ENCODE measurements at regions not wholly inside any gene's neighbourhood (a gene's known extent, or its start where the extent isn't known, plus 50 kb on each side); places are given as distances from the start of the nearest gene placed in this dataset.

DNA sequence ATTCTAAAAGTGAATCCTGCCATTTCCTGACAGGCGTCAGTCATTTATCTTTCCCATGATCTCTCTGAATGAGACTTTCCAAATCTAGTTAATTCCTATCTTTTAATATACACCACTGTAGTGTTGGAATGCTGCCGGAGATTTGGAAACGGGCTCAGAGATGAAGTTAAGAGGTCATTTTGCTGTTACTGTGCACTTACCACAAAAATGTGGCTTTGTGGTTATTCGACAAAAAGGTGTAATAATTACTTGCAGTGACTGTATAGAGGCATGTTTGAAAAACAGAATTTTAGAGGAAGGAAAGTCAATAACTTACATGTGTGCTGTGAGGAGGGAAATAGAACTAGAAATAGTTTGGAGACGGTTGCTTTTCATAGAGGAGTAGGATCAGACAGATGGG, 460.2 kb upstream of the BTBD3 start:
- peaks cover 37% of the 10 kb centered on the region for H3K4me1 ChIP-seq (ENCODE audit: insufficient read depth, low read length)
- peak; percentile 82 for DNase-seq (ENCODE audit: low read depth)
- Mint-ChIP-seq H3K36me3 (ENCODE audit: low read depth, unreplicated experiment) (no peaks in the 10 kb centered on the region), H3K27ac (ENCODE audit: unreplicated experiment) (peak overlapping the region; percentile 48), H3K4me3 (ENCODE audit: unreplicated experiment) (no peak overlapping the region), H3K9me3 (ENCODE audit: unreplicated experiment) (no peaks in the 10 kb centered on the region), H3K4me1 (ENCODE audit: low read depth, unreplicated experiment) (peaks cover 70% of the 10 kb centered on the region), H3K27me3 (ENCODE audit: low read depth, unreplicated experiment) (no peaks in the 10 kb centered on the region)
- H2AFZ ChIP-seq (ENCODE audit: low read depth, low read length): no peak overlapping the region
- H3K36me3 ChIP-seq (ENCODE audit: insufficient read depth, low read length): no peaks in the 10 kb centered on the region
- no peak overlapping the region for H3K27ac ChIP-seq (ENCODE audit: low read depth, low read length)
- H3K9ac ChIP-seq (ENCODE audit: low read length): no peak overlapping the region
- H3K27me3 ChIP-seq (ENCODE audit: insufficient read depth, low read length): no peaks in the 10 kb centered on the region
- TF ChIP-seq, protein P1, sequence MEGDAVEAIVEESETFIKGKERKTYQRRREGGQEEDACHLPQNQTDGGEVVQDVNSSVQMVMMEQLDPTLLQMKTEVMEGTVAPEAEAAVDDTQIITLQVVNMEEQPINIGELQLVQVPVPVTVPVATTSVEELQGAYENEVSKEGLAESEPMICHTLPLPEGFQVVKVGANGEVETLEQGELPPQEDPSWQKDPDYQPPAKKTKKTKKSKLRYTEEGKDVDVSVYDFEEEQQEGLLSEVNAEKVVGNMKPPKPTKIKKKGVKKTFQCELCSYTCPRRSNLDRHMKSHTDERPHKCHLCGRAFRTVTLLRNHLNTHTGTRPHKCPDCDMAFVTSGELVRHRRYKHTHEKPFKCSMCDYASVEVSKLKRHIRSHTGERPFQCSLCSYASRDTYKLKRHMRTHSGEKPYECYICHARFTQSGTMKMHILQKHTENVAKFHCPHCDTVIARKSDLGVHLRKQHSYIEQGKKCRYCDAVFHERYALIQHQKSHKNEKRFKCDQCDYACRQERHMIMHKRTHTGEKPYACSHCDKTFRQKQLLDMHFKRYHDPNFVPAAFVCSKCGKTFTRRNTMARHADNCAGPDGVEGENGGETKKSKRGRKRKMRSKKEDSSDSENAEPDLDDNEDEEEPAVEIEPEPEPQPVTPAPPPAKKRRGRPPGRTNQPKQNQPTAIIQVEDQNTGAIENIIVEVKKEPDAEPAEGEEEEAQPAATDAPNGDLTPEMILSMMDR (IDR thresholded peaks at IDR 0.05; ENCODE audit: insufficient read depth, low read depth, low read length): no peak
- no peak for TF ChIP-seq EZH2 (IDR thresholded peaks at IDR 0.05; ENCODE audit: insufficient read depth, low read length)
- no peaks in the 10 kb centered on the region for H3K9me3 ChIP-seq (ENCODE audit: insufficient read depth, low read depth, low read length)
- H3K4me2 ChIP-seq (ENCODE audit: low read length): peak overlapping the region; percentile 8
- no peak overlapping the region for H3K4me3 ChIP-seq (ENCODE audit: insufficient read depth, low read depth, low read length)
- FAIRE-seq: peak; percentile 5
- no peaks in the 10 kb centered on the region for H4K20me1 ChIP-seq (ENCODE audit: insufficient read depth, low read length)
- no peaks in the 10 kb centered on the region for H3K79me2 ChIP-seq (ENCODE audit: insufficient read depth, low read length)

DNA sequence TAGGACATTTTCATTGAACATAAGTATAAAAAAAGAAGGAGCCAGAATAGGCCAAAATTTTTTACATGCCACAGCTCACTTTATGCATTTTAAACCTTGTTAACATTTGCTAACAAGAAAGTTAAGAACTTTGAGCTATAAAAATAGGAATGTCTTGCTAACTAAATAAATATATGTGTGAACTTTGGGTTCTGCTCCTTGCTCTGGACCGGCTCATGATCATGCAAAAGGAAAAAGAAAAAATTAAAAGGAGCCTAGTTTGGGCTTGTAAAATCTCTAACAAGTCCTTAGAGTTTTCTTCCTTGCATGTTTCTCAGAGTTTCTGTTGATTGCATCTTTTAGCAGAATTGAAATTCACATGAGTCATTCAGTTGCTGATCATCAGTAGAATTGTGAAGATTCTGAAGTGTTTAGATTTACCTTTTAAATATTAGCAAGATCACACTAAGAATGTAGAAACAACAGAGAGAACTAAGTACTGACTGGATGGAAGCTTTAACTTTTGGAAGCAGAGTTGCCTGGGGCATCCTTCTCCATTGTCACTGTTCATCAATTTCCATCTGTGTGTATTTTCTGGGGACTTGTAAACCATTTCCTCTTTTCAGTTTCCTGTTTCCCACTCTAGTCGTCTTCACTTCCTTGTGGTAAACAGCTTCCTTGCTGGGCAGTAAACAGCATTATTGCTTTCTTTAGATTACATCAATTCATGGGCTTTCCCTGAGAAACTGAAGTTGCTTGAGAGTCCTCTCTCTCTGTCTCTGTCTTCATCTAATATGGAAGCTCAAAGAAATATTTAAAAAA, 458.4 kb upstream of the BTBD3 start:
- FAIRE-seq (no peak), DNase-seq (ENCODE audit: low read depth) (no peak)
- Histone ChIP-seq H3K4me3 (ENCODE audit: insufficient read depth, low read depth, low read length) (no peak overlapping the region), H3K79me2 (ENCODE audit: insufficient read depth, low read length) (no peaks in the 10 kb centered on the region), H3K36me3 (ENCODE audit: insufficient read depth, low read length) (no peaks in the 10 kb centered on the region), H3K27me3 (ENCODE audit: insufficient read depth, low read length) (no peaks in the 10 kb centered on the region), H3K4me1 (ENCODE audit: insufficient read depth, low read length) (peaks cover 22% of the 10 kb centered on the region), H3K9me3 (ENCODE audit: insufficient read depth, low read depth, low read length) (no peaks in the 10 kb centered on the region), H2AFZ (ENCODE audit: low read depth, low read length) (no peak overlapping the region), H3K4me2 (ENCODE audit: low read length) (no peak overlapping the region), H3K9ac (ENCODE audit: low read length) (no peak overlapping the region), H4K20me1 (ENCODE audit: insufficient read depth, low read length) (no peaks in the 10 kb centered on the region), H3K27ac (ENCODE audit: low read depth, low read length) (no peak overlapping the region)
- Mint-ChIP-seq H3K9me3 (ENCODE audit: unreplicated experiment) (no peaks in the 10 kb centered on the region), H3K4me1 (ENCODE audit: low read depth, unreplicated experiment) (peaks cover 55% of the 10 kb centered on the region), H3K27me3 (ENCODE audit: low read depth, unreplicated experiment) (no peaks in the 10 kb centered on the region), H3K4me3 (ENCODE audit: unreplicated experiment) (no peak overlapping the region), H3K36me3 (ENCODE audit: low read depth, unreplicated experiment) (no peaks in the 10 kb centered on the region), H3K27ac (ENCODE audit: unreplicated experiment) (peak overlapping the region; percentile 77)
- TF ChIP-seq EZH2 (IDR thresholded peaks at IDR 0.05; ENCODE audit: insufficient read depth, low read length): no peak
- TF ChIP-seq, protein P1 (IDR thresholded peaks at IDR 0.05; ENCODE audit: insufficient read depth, low read depth, low read length): no peak

DNA sequence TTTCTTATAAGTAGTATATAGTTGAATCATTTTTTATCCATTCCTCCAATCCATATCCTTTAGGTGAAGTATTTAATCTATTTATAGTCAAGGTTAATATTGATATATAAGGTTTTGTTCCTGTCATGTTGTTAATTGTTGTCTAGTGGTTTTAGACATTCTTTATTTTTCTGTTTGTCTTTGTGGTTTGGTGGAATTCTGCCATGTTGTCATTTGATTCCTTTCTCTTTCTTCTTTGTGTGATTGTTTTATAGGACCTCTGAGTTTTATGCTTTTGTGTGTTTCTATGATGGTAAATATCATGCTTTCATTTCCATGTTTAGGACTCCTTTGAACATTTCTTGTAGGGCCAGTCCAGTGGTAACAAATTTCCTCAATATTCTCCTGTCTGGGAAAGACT, 450.3 kb upstream of the BTBD3 start:
- H3K36me3 Mint-ChIP-seq (ENCODE audit: low read depth, unreplicated experiment): no peaks in the 10 kb centered on the region
- Histone ChIP-seq H3K4me2 (ENCODE audit: low read length) (no peak overlapping the region), H3K4me3 (ENCODE audit: insufficient read depth, low read depth, low read length) (no peak overlapping the region), H3K27ac (ENCODE audit: low read depth, low read length) (no peak overlapping the region), H3K9me3 (ENCODE audit: insufficient read depth, low read depth, low read length) (no peaks in the 10 kb centered on the region), H3K4me1 (ENCODE audit: insufficient read depth, low read length) (no peaks in the 10 kb centered on the region), H3K36me3 (ENCODE audit: insufficient read depth, low read length) (no peaks in the 10 kb centered on the region), H2AFZ (ENCODE audit: low read depth, low read length) (no peak overlapping the region), H3K27me3 (ENCODE audit: insufficient read depth, low read length) (no peaks in the 10 kb centered on the region), H3K9ac (ENCODE audit: low read length) (no peak overlapping the region), H3K79me2 (ENCODE audit: insufficient read depth, low read length) (no peaks in the 10 kb centered on the region), H4K20me1 (ENCODE audit: insufficient read depth, low read length) (no peaks in the 10 kb centered on the region)
- DNase-seq (ENCODE audit: low read depth) (peak; percentile 24), FAIRE-seq (no peak)
- H3K27me3 Mint-ChIP-seq (ENCODE audit: low read depth, unreplicated experiment): no peaks in the 10 kb centered on the region
- TF ChIP-seq, protein P1 (IDR thresholded peaks at IDR 0.05; ENCODE audit: insufficient read depth, low read depth, low read length): no peak
- TF ChIP-seq EZH2 (IDR thresholded peaks at IDR 0.05; ENCODE audit: insufficient read depth, low read length): no peak
- no peak overlapping the region for H3K4me3 Mint-ChIP-seq (ENCODE audit: unreplicated experiment)
- H3K27ac Mint-ChIP-seq (ENCODE audit: unreplicated experiment): peak overlapping the region; percentile 11
- no peaks in the 10 kb centered on the region for H3K9me3 Mint-ChIP-seq (ENCODE audit: unreplicated experiment)
- peaks cover 13% of the 10 kb centered on the region for H3K4me1 Mint-ChIP-seq (ENCODE audit: low read depth, unreplicated experiment)
